ENCODE measurements at regions not wholly inside any gene's neighbourhood (a gene's known extent, or its start where the extent isn't known, plus 50 kb on each side); places are given as distances from the start of the nearest gene placed in this dataset.

DNA sequence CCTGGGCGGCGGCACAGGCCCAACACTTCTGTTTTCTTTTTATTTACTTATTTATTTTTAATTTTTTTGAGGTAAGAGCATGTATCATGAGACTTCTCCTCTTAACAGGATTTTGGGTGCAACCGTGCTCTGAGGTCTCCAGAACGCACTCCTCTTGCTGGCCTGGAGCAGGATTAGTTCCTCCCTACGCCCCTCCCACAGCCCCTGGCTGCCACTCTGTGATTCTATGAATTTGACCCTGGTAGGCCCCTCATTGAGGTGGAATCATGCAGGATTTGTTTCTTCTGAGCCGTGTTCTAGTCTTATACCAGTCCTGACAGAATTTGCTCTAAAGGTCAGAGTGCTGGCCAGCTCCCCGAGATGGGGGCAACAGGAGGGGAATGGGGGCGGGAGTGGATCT, 106.5 kb upstream of the HS6ST1 start:
- TF ChIP-seq, protein P1, sequence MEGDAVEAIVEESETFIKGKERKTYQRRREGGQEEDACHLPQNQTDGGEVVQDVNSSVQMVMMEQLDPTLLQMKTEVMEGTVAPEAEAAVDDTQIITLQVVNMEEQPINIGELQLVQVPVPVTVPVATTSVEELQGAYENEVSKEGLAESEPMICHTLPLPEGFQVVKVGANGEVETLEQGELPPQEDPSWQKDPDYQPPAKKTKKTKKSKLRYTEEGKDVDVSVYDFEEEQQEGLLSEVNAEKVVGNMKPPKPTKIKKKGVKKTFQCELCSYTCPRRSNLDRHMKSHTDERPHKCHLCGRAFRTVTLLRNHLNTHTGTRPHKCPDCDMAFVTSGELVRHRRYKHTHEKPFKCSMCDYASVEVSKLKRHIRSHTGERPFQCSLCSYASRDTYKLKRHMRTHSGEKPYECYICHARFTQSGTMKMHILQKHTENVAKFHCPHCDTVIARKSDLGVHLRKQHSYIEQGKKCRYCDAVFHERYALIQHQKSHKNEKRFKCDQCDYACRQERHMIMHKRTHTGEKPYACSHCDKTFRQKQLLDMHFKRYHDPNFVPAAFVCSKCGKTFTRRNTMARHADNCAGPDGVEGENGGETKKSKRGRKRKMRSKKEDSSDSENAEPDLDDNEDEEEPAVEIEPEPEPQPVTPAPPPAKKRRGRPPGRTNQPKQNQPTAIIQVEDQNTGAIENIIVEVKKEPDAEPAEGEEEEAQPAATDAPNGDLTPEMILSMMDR (IDR thresholded peaks at IDR 0.05; ENCODE audit: low read depth, low read length, missing control alignments) = no peak
- DNase-seq = no peak
- Histone ChIP-seq H3K4me3 (ENCODE audit: low read depth, low read length) (no peak overlapping the region), H3K27me3 (replicated peaks) (no peaks in the 10 kb centered on the region), H3K27ac (no peak overlapping the region), H3K36me3 (replicated peaks) (no peaks in the 10 kb centered on the region)
- in situ Hi-C loops (cut with HindIII; ENCODE audit: low pct_ligation_motif_present, low sequenced_read_pairs) = no loop called here

DNA sequence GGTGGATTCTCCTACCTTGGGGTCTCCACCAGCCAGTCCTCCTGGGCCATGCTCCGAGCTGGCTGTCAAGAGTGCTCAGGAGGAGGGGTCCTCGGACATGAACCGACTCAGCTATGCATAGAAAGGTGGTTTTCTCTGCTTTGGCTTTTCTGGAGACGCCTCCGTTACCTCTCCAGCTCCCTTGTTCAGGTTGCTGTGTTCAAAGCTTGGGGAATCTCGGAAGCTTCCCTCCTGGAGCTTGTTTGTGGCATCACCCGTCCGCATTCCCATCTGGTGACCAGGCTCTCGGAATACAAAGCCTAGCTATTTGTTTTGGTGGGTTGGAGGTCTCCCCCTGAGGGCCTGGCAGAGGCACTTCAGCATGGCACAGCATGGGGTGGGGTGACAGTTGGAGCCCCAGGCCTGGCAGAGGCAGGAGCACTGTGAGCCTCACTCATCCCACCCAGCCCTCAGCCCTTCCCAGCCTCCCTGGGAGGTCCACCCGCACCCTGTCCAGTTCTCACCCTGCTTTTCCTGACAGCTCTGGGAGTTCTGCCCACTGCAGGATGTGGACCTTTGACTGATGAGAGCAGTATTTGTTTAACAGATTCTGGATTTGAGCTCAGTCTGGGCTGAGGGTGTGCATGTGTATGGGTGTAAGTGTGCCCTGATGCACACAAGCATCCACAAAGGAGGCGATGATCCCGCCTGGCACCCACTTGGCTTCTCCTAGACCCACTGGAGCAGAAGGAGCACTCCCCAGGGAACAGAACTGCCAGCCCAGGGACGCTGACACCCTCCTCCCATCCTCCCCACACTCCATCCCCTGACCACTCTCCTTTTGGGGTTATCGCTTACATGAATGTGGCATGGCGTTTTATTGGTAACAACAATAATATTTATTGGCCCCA, 107.3 kb upstream of the HS6ST1 start:
- Histone ChIP-seq H3K4me3 (ENCODE audit: low read depth, low read length) (no peak overlapping the region), H3K27ac (no peak overlapping the region), H3K27me3 (replicated peaks) (no peaks in the 10 kb centered on the region), H3K36me3 (replicated peaks) (no peaks in the 10 kb centered on the region)
- TF ChIP-seq, protein P1 (IDR thresholded peaks at IDR 0.05; ENCODE audit: low read depth, low read length, missing control alignments) = no peak
- no peak for DNase-seq
- in situ Hi-C loops (cut with HindIII; ENCODE audit: low pct_ligation_motif_present, low sequenced_read_pairs) = no loop called here

DNA sequence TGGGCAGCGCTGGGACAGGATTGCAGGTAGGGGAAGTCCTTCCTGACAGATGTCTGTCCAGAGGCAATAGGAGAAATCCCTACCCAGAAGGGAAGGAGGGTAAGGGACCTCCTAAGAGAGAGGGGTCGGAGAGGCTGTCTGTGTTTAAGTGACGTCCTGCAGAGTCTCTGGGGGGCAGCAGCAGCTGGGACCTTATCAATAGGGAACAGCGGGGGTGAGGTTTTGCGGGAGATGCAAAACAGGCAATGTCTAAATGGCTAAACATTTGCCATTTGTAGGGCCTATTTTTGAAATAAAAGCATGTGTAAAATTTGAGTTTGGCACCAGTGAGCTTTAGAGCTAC, 108.7 kb upstream of the HS6ST1 start:
- no peak overlapping the region for H3K4me3 ChIP-seq (ENCODE audit: low read depth, low read length)
- H3K27me3 ChIP-seq (replicated peaks) = no peaks in the 10 kb centered on the region
- in situ Hi-C loops (cut with HindIII; ENCODE audit: low pct_ligation_motif_present, low sequenced_read_pairs) = no loop called here
- H3K36me3 ChIP-seq (replicated peaks) = no peaks in the 10 kb centered on the region
- no peak overlapping the region for H3K27ac ChIP-seq
- DNase-seq = no peak
- TF ChIP-seq, protein P1 (IDR thresholded peaks at IDR 0.05; ENCODE audit: low read depth, low read length, missing control alignments) = no peak

- in situ Hi-C loops (cut with HindIII; ENCODE audit: low pct_ligation_motif_present, low sequenced_read_pairs) = no loop called here
- no peak overlapping the region for H3K27ac ChIP-seq
- H3K36me3 ChIP-seq (replicated peaks) = no peaks in the 10 kb centered on the region
- H3K4me3 ChIP-seq (ENCODE audit: low read depth, low read length) = no peak overlapping the region
- no peak for DNase-seq
- TF ChIP-seq, protein P1 (IDR thresholded peaks at IDR 0.05; ENCODE audit: low read depth, low read length, missing control alignments) = no peak
- no peaks in the 10 kb centered on the region for H3K27me3 ChIP-seq (replicated peaks)
These were observed 109.7 kb upstream of the HS6ST1 start for GRCh38 chr2:128428415-128428814.

DNA sequence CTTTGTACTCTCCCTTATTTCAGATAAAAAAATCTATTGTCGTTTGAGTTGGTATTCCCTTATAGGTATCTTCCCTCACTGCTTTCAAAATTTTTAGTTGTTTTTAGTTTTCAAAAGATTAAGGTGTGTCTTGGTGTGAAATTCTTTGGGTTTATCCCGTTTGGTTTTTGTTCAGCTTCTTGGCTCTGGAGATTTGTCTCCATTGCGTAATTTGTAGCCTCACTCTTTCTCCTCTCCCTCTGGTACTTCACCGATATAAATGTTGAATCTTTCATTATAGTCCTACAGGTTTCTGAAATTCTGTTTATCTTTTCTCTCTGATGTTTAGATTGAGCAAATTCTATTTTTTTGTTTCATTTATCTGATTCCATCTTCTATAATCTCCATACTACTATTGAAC, 113.8 kb upstream of the HS6ST1 start:
- Histone ChIP-seq H3K27ac (no peak overlapping the region), H3K27me3 (replicated peaks) (no peaks in the 10 kb centered on the region), H3K4me3 (ENCODE audit: low read depth, low read length) (no peak overlapping the region), H3K36me3 (replicated peaks) (no peaks in the 10 kb centered on the region)
- TF ChIP-seq, protein P1 (IDR thresholded peaks at IDR 0.05; ENCODE audit: low read depth, low read length, missing control alignments) = no peak
- in situ Hi-C loops (cut with HindIII; ENCODE audit: low pct_ligation_motif_present, low sequenced_read_pairs) = no loop called here
- no peak for DNase-seq

Data from brain microvascular endothelial cell (primary cell).